ENCODE measurements at regions not wholly inside any gene's neighbourhood (a gene's known extent, or its start where the extent isn't known, plus 50 kb on each side); places are given as distances from the start of the nearest gene placed in this dataset.

DNA sequence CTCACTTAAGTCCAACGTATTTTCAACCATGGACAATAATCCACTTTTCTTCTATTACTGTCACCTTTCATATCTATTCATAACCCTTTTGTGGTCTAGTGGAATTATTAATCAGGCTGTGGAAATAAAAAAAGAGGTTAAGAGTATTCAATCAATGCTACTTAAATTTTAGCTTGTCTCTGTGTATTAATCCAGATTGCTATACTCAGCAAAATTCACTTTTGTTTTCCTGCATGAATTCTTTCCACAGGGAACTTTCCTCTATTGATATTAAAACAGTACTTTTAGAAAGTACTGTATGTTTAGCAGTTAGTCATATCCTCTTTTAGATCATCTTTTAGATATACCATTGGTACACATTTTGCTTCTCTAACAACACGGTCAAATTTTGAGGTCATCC, 1033.0 kb upstream of the ADGRL2 start:
- H3K36me3 ChIP-seq (ENCODE audit: control insufficient read depth in 2 of 4, insufficient read depth in 4 of 4, low read length in 3 of 4): no peaks in the 10 kb centered on the region
- FAIRE-seq: no peak
- H3K14ac ChIP-seq (ENCODE audit: insufficient read length): no peak overlapping the region
- H3K4me3 ChIP-seq (ENCODE audit: extremely low read depth in 1 of 4, insufficient read depth in 2 of 4, low read depth in 3 of 4, low read length in 4 of 4): no peak overlapping the region
- no peaks in the 10 kb centered on the region for H3K79me1 ChIP-seq (ENCODE audit: low read depth, low read length)
- H3K4me2 ChIP-seq (ENCODE audit: insufficient read depth in 1 of 2, low read depth in 2 of 2, low read length in 2 of 2): no peak overlapping the region
- H2AK5ac ChIP-seq (ENCODE audit: low read depth, low read length): no peak overlapping the region
- H3K23ac ChIP-seq (ENCODE audit: insufficient read length): no peak overlapping the region
- ChIA-PET POLR2A (ENCODE audit: partially characterized antibody) (no interaction called here), CTCF (ENCODE audit: partially characterized antibody) (interaction anchor here (0.9 kb wide), 1 partner anchor 614 kb away, joined by 3 read pairs; no protein-coding TSS in a partner anchor)
- H4K8ac ChIP-seq (ENCODE audit: extremely low read depth, insufficient read depth, low read length): no peak overlapping the region
- H2BK20ac ChIP-seq (ENCODE audit: low read length): no peak overlapping the region
- no peaks in the 10 kb centered on the region for H4K20me1 ChIP-seq (replicated peaks in 1 of 2; ENCODE audit: control insufficient read depth in 1 of 2, insufficient read depth in 2 of 2, low read length in 2 of 2)
- H2BK15ac ChIP-seq (ENCODE audit: low read length): no peak overlapping the region
- H2BK12ac ChIP-seq (ENCODE audit: low read depth, low read length): no peak overlapping the region
- no peak for DNase-seq (ENCODE audit: low read depth in 1 of 2, low spot score in 2 of 2)
- H3K18ac ChIP-seq (ENCODE audit: extremely low read depth, low read length): no peak overlapping the region
- WGBS, 2 experiments (ENCODE audit: extremely low coverage in 1 of 2, insufficient coverage in 1 of 2, insufficient read length in 1 of 2, insufficient replicate concordance in 2 of 2, low coverage in 1 of 2, low lambda C conversion rate in 2 of 2, missing lambda C conversion rate in 1 of 2): 94% methylated on average over 2 of the region's 2 CpGs; no CpG with 5 or more reads in 1 of the 2 experiments
- H4K91ac ChIP-seq (replicated peaks; ENCODE audit: insufficient read length, low read length): no peak overlapping the region
- H3K4ac ChIP-seq (replicated peaks; ENCODE audit: insufficient read length, low read depth, low read length): no peak overlapping the region
- H3K56ac ChIP-seq (replicated peaks; ENCODE audit: insufficient read length, low read depth, low read length): no peak overlapping the region
- H3K27ac ChIP-seq (ENCODE audit: low read depth, low read length): no peak overlapping the region
- H2AFZ ChIP-seq (ENCODE audit: low read length): no peak overlapping the region
- H3K4me1 ChIP-seq (replicated peaks in 1 of 4; ENCODE audit: control insufficient read depth in 3 of 4, insufficient read depth in 4 of 4, low read length in 3 of 4): peaks cover 0 to 1% (median 0%) of the 10 kb centered on the region in 4 experiments; a peak in 1 of 7 replicates
- H4K5ac ChIP-seq (ENCODE audit: insufficient read length, low read depth, low read length): no peak overlapping the region
- TF ChIP-seq HDAC2 (IDR thresholded peaks at IDR 0.05; ENCODE audit: borderline replicate concordance in 1 of 2, low read depth in 2 of 2, low read length in 2 of 2): no peak
- TF ChIP-seq RNF2 (IDR thresholded peaks at IDR 0.05; ENCODE audit: borderline replicate concordance, low read depth, low read length, missing control alignments, poor library complexity, severe bottlenecking): no peak
- TF ChIP-seq SP1 (IDR thresholded peaks at IDR 0.05; ENCODE audit: low read depth, low read length): no peak
- no peak for TF ChIP-seq CBX8 (IDR thresholded peaks at IDR 0.05; ENCODE audit: borderline replicate concordance, low read depth, low read length)
- H2BK120ac ChIP-seq (replicated peaks; ENCODE audit: low read depth, low read length): no peak overlapping the region
- H3K79me2 ChIP-seq (ENCODE audit: control insufficient read depth in 1 of 2, insufficient read depth in 2 of 2, low read length in 2 of 2): no peaks in the 10 kb centered on the region
- H3K9ac ChIP-seq (replicated peaks in 1 of 4; ENCODE audit: extremely low read depth in 1 of 4, low read depth in 3 of 4, low read length in 3 of 4): no peak overlapping the region
- H2BK5ac ChIP-seq (ENCODE audit: low read depth, low read length): no peak overlapping the region
- H3K27me3 ChIP-seq (replicated peaks in 1 of 4; ENCODE audit: control insufficient read depth in 3 of 4, extremely low read depth in 1 of 4, insufficient read depth in 3 of 4, low read length in 3 of 4): no peaks in the 10 kb centered on the region
- H3K9me3 ChIP-seq (ENCODE audit: insufficient read depth in 2 of 2, low read depth in 1 of 2, low read length in 1 of 2): no peaks in the 10 kb centered on the region
- H3K23me2 ChIP-seq (ENCODE audit: low read depth, low read length): no peaks in the 10 kb centered on the region

All from H1 (cell line).